GM23338 (cell line): ENCODE measurements at regions not wholly inside any gene's neighbourhood (a gene's known extent, or its start where the extent isn't known, plus 50 kb on each side); places are given as distances from the start of the nearest gene placed in this dataset.

Source experiments
- ATAC-seq: fragments of 200-7000 bp; cut with Tn5 transposase; 3 replicates; pipeline ENCODE4 v1.9.1; 2020
- DNase-seq: peaks from one replicate; pipeline ENCODE4 v3.0.0-alpha.2; 2015; ENCODE audit warnings: low spot score
- H2AFZ ChIP-seq: fragments of 200-600 bp; sonication (generic); 2 replicates; pipeline ENCODE4 v1.8.0; 2016; ENCODE audit warnings: antibody characterized with exemption, mild to moderate bottlenecking, moderate library complexity
- H3F3A ChIP-seq: fragments of 200-600 bp; sonication (generic); replicated peaks from 2 replicates; pipeline ENCODE4 v1.8.0; 2017; ENCODE audit warnings: antibody characterized with exemption, mixed run types, low read depth
- H3K27ac ChIP-seq: fragments of 200-600 bp; sonication (generic); 2 replicates; pipeline ENCODE4 v1.6.1; 2016; ENCODE audit warnings: low read depth
- H3K27me3 ChIP-seq: fragments of 200-600 bp; sonication (generic); 2 replicates; pipeline ENCODE4 v1.8.0; 2016; ENCODE audit warnings: mild to moderate bottlenecking, mixed run types, moderate library complexity; ENCODE audit not compliant: insufficient read depth
- H3K36me3 ChIP-seq: fragments of 200-600 bp; sonication (generic); 2 replicates; pipeline ENCODE4 v1.8.0; 2016; ENCODE audit warnings: mild to moderate bottlenecking; ENCODE audit not compliant: insufficient read depth
- H3K4me1 ChIP-seq: fragments of 200-600 bp; sonication (generic); 2 replicates; pipeline ENCODE4 v1.8.0; 2016; ENCODE audit warnings: mild to moderate bottlenecking, moderate library complexity; ENCODE audit not compliant: insufficient read depth
- H3K4me2 ChIP-seq: fragments of 200-600 bp; sonication (generic); 2 replicates; pipeline ENCODE4 v1.7.1; 2017; ENCODE audit warnings: mixed run types
- H3K4me3 ChIP-seq: fragments of 200-600 bp; sonication (generic); 2 replicates; pipeline ENCODE4 v1.6.1; 2016; ENCODE audit warnings: mixed run types
- H3K79me2 ChIP-seq: fragments of 200-600 bp; sonication (generic); replicated peaks from 2 replicates; pipeline ENCODE4 v1.8.0; 2017; ENCODE audit warnings: mild to moderate bottlenecking; ENCODE audit not compliant: insufficient read depth
- H3K9me2 ChIP-seq: fragments of 200-600 bp; sonication (generic); 2 replicates; pipeline ENCODE4 v1.8.0; 2017; ENCODE audit not compliant: insufficient read depth
- H4K20me1 ChIP-seq: fragments of 200-600 bp; sonication (generic); replicated peaks from 2 replicates; pipeline ENCODE4 v1.8.0; 2017; ENCODE audit warnings: mild to moderate bottlenecking; ENCODE audit not compliant: insufficient read depth
- H3K27ac Mint-ChIP-seq: 2 replicates; pipeline ENCODE4 v1.8.0; 2020; ENCODE audit warnings: inconsistent platforms, mild to moderate bottlenecking, moderate library complexity, mixed read lengths
- H3K27me3 Mint-ChIP-seq: 3 replicates; pipeline ENCODE4 v1.8.0; 2022; ENCODE audit warnings: low read depth, mild to moderate bottlenecking, moderate library complexity, mixed read lengths, inconsistent platforms; ENCODE audit not compliant: insufficient read depth, poor library complexity
- H3K36me3 Mint-ChIP-seq: 3 replicates; pipeline ENCODE4 v1.8.0; 2021; ENCODE audit warnings: low read depth, mild to moderate bottlenecking, inconsistent platforms, moderate library complexity, mixed read lengths
- H3K4me1 Mint-ChIP-seq: 3 replicates; pipeline ENCODE4 v1.8.0; 2020; ENCODE audit warnings: mild to moderate bottlenecking, inconsistent platforms, mixed read lengths
- H3K4me3 Mint-ChIP-seq: 3 replicates; pipeline ENCODE4 v1.8.0; 2021; ENCODE audit warnings: moderate library complexity, mild to moderate bottlenecking, inconsistent platforms, mixed read lengths
- H3K9me3 Mint-ChIP-seq: 3 replicates; pipeline ENCODE4 v1.8.0; 2020; ENCODE audit warnings: moderate library complexity, mild to moderate bottlenecking, inconsistent platforms, mixed read lengths
- CREB1 ChIP-seq: fragments of 250-450 bp; sonication (Bioruptor Pico); IDR thresholded peaks from 2 replicates; pipeline ENCODE4 v1.5.0; 2020; ENCODE audit warnings: low read depth, mild to moderate bottlenecking, moderate library complexity
- EZH2 ChIP-seq: fragments of 200-600 bp; sonication (generic); IDR thresholded peaks from one replicate; pipeline ENCODE4 v1.8.0; 2017; ENCODE audit warnings: antibody characterized with exemption, mild to moderate bottlenecking, low read depth; ENCODE audit not compliant: unreplicated experiment
- EZH2phosphoT487 ChIP-seq: fragments of 200-600 bp; sonication (generic); IDR thresholded peaks from one replicate; pipeline ENCODE4 v1.8.1; 2018; ENCODE audit warnings: antibody characterized with exemption; ENCODE audit not compliant: unreplicated experiment
- JUNB ChIP-seq: IDR thresholded peaks from one replicate; pipeline ENCODE4 v1.6.1; 2016; ENCODE audit warnings: antibody characterized with exemption; ENCODE audit not compliant: unreplicated experiment
- NANOG ChIP-seq: IDR thresholded peaks from 2 replicates; pipeline ENCODE4 v1.6.1; 2016; ENCODE audit warnings: antibody characterized with exemption, borderline replicate concordance
- POLR2AphosphoS5 ChIP-seq: IDR thresholded peaks from 2 replicates; pipeline ENCODE4 v1.6.1; 2016; ENCODE audit warnings: antibody characterized with exemption, low read depth
- REST ChIP-seq: IDR thresholded peaks from one replicate; pipeline ENCODE4 v1.6.1; 2018; ENCODE audit warnings: antibody characterized with exemption; ENCODE audit not compliant: unreplicated experiment
- STAT1 ChIP-seq: IDR thresholded peaks from one replicate; pipeline ENCODE4 v1.6.1; 2016; ENCODE audit warnings: antibody characterized with exemption; ENCODE audit not compliant: unreplicated experiment
- ZNF114 ChIP-seq: fragments of 250-450 bp; sonication (Bioruptor Pico); IDR thresholded peaks from 2 replicates; pipeline ENCODE4 v1.5.0; 2020; ENCODE audit warnings: mild to moderate bottlenecking, moderate library complexity
- ZNF331 ChIP-seq: fragments of 250-450 bp; sonication (Bioruptor Pico); IDR thresholded peaks from 2 replicates; pipeline ENCODE4 v1.5.0; 2020; ENCODE audit warnings: low read depth, mild to moderate bottlenecking, moderate library complexity
- ZNF462 ChIP-seq: fragments of 250-450 bp; sonication (Bioruptor Pico); IDR thresholded peaks from 2 replicates; pipeline ENCODE4 v1.5.0; 2020; ENCODE audit warnings: mild to moderate bottlenecking, moderate library complexity
- TF ChIP-seq, protein P1 (sequence below), 2 experiments: fragments of 200-600 bp in 1 of 2; sonication (generic) in 1 of 2; conservative IDR thresholded peaks; 2 replicates each; pipeline versions ENCODE4 v1.5.1 to v1.6.1; 2016 to 2017; ENCODE audit warnings: antibody characterized with exemption in 2 of 2, low read depth in 2 of 2, mild to moderate bottlenecking in 2 of 2, moderate library complexity in 1 of 2
- TF ChIP-seq, protein P2 (sequence below): IDR thresholded peaks from 2 replicates; pipeline ENCODE4 v1.6.1; 2016; ENCODE audit warnings: antibody characterized with exemption

GRCh38 chr12:114134922-114135321 is 168.8 kb upstream of the RBM19 start:
- H3K4me2 ChIP-seq: no peak overlapping the region
- 0 out of 2 replicates have a peak, but pooled peaks cover 1% of the 10 kb centered on the region for H3K9me2 ChIP-seq
- H3K4me1 Mint-ChIP-seq: no peaks in the 10 kb centered on the region
- ATAC-seq: no peak
- peaks cover 9% of the 10 kb centered on the region for H3K27me3 Mint-ChIP-seq
- no peaks in the 10 kb centered on the region for H3K4me1 ChIP-seq
- DNase-seq: no peak
- H3K36me3 Mint-ChIP-seq: no peaks in the 10 kb centered on the region
- no peak overlapping the region for H3K4me3 ChIP-seq
- H3K27ac Mint-ChIP-seq: no peak overlapping the region
- no peaks in the 10 kb centered on the region for H3F3A ChIP-seq
- TF ChIP-seq, protein P1, sequence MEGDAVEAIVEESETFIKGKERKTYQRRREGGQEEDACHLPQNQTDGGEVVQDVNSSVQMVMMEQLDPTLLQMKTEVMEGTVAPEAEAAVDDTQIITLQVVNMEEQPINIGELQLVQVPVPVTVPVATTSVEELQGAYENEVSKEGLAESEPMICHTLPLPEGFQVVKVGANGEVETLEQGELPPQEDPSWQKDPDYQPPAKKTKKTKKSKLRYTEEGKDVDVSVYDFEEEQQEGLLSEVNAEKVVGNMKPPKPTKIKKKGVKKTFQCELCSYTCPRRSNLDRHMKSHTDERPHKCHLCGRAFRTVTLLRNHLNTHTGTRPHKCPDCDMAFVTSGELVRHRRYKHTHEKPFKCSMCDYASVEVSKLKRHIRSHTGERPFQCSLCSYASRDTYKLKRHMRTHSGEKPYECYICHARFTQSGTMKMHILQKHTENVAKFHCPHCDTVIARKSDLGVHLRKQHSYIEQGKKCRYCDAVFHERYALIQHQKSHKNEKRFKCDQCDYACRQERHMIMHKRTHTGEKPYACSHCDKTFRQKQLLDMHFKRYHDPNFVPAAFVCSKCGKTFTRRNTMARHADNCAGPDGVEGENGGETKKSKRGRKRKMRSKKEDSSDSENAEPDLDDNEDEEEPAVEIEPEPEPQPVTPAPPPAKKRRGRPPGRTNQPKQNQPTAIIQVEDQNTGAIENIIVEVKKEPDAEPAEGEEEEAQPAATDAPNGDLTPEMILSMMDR (conservative IDR thresholded peaks at IDR 0.05; ENCODE audit: low read depth in 2 of 2): no peak
- TF ChIP-seq ZNF114 (no peak), JUNB (no peak), CREB1 (CRISPR knock-in tag) (no peak), ZNF462 (no peak), EZH2 (no peak), STAT1 (no peak), NANOG (no peak), POLR2AphosphoS5 (no peak), EZH2phosphoT487 (no peak), REST (no peak), ZNF331 (CRISPR knock-in tag) (no peak)
- TF ChIP-seq, protein P2, sequence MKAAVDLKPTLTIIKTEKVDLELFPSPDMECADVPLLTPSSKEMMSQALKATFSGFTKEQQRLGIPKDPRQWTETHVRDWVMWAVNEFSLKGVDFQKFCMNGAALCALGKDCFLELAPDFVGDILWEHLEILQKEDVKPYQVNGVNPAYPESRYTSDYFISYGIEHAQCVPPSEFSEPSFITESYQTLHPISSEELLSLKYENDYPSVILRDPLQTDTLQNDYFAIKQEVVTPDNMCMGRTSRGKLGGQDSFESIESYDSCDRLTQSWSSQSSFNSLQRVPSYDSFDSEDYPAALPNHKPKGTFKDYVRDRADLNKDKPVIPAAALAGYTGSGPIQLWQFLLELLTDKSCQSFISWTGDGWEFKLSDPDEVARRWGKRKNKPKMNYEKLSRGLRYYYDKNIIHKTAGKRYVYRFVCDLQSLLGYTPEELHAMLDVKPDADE: no peak
- no peaks in the 10 kb centered on the region for H4K20me1 ChIP-seq
- no peak overlapping the region for H3K4me3 Mint-ChIP-seq
- H3K27me3 ChIP-seq: no peaks in the 10 kb centered on the region
- no peaks in the 10 kb centered on the region for H3K36me3 ChIP-seq
- H3K9me3 Mint-ChIP-seq: no peaks in the 10 kb centered on the region
- H3K79me2 ChIP-seq: no peaks in the 10 kb centered on the region
- H3K27ac ChIP-seq: no peak overlapping the region
- H2AFZ ChIP-seq: no peak overlapping the region
